WTC11 (cell line): ENCODE measurements at regions not wholly inside any gene's neighbourhood (a gene's known extent, or its start where the extent isn't known, plus 50 kb on each side); places are given as distances from the start of the nearest gene placed in this dataset.

ENCODE experiments used
- ELF4 ChIP-seq: sonication (generic); formaldehyde crosslinking; IDR thresholded peaks from 2 replicates; pipeline ENCODE4 v1.8.1; 2022; ENCODE audit warnings: low read depth, mild to moderate bottlenecking, moderate library complexity, missing genetic modification reagents
- FOXP1 ChIP-seq: sonication (generic); formaldehyde crosslinking; IDR thresholded peaks from 2 replicates; pipeline ENCODE4 v1.8.0; 2022; ENCODE audit warnings: missing genetic modification reagents, mild to moderate bottlenecking, moderate library complexity, borderline replicate concordance
- MXD4 ChIP-seq: fragments of 250-450 bp; sonication (Bioruptor Pico); IDR thresholded peaks from 2 replicates; pipeline ENCODE4 v1.8.0; 2021; ENCODE audit warnings: mild to moderate bottlenecking, moderate library complexity, borderline replicate concordance
- NFE2L1 ChIP-seq: sonication (generic); formaldehyde crosslinking; IDR thresholded peaks from 2 replicates; pipeline ENCODE4 v1.8.1; 2023; ENCODE audit warnings: missing genetic modification reagents
- NR3C1 ChIP-seq: sonication (generic); formaldehyde crosslinking; conservative IDR thresholded peaks from 2 replicates; pipeline ENCODE4 v1.8.1; 2023; ENCODE audit warnings: low read depth, mild to moderate bottlenecking, missing genetic modification reagents
- ZNF121 ChIP-seq: sonication (generic); formaldehyde crosslinking; IDR thresholded peaks from 2 replicates; pipeline ENCODE4 v1.8.0; 2023; ENCODE audit warnings: missing genetic modification reagents
- TF ChIP-seq, protein P1 (sequence below): sonication (generic); formaldehyde crosslinking; conservative IDR thresholded peaks from 2 replicates; pipeline ENCODE4 v1.8.1; 2022; ENCODE audit warnings: mild to moderate bottlenecking, missing genetic modification reagents
- TF ChIP-seq, protein P2 (sequence below): fragments of 200-600 bp; IDR thresholded peaks from 2 replicates; pipeline ENCODE4 v1.8.0; 2022; ENCODE audit warnings: antibody characterized with exemption
- TF ChIP-seq, protein P3 (sequence below): sonication (generic); formaldehyde crosslinking; IDR thresholded peaks from 2 replicates; pipeline ENCODE4 v1.8.0; 2022; ENCODE audit warnings: mild to moderate bottlenecking, missing genetic modification reagents
- TF ChIP-seq, protein P4 (sequence below): sonication (generic); formaldehyde crosslinking; IDR thresholded peaks from 2 replicates; pipeline ENCODE4 v1.8.0; 2023; ENCODE audit warnings: missing genetic modification reagents

DNA sequence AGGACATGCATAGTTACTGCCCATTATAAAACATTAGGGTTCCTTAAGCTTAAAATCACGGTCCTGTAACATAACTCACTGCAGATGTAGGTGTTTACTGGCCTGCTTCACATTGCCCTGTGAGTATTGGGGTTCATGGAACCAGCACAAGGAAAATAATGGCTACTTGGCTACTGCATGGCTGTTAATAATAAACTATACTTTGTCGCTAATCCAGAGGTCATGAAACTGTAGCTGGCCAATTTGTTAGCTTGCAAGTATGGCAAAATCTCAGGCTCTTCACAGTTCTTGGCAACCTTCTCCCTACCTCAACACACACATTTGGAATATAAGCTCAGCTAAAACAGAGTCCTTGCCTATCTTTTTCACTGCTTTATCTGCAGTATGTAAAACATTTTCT, 274.0 kb upstream of the NR5A2 start:
- TF ChIP-seq MXD4 (CRISPR knock-in tag) = no peak
- TF ChIP-seq ZNF121 (CRISPR knock-in tag) = no peak
- TF ChIP-seq, protein P1, sequence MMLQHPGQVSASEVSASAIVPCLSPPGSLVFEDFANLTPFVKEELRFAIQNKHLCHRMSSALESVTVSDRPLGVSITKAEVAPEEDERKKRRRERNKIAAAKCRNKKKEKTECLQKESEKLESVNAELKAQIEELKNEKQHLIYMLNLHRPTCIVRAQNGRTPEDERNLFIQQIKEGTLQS (CRISPR knock-in tag) = no peak
- TF ChIP-seq, protein P2, sequence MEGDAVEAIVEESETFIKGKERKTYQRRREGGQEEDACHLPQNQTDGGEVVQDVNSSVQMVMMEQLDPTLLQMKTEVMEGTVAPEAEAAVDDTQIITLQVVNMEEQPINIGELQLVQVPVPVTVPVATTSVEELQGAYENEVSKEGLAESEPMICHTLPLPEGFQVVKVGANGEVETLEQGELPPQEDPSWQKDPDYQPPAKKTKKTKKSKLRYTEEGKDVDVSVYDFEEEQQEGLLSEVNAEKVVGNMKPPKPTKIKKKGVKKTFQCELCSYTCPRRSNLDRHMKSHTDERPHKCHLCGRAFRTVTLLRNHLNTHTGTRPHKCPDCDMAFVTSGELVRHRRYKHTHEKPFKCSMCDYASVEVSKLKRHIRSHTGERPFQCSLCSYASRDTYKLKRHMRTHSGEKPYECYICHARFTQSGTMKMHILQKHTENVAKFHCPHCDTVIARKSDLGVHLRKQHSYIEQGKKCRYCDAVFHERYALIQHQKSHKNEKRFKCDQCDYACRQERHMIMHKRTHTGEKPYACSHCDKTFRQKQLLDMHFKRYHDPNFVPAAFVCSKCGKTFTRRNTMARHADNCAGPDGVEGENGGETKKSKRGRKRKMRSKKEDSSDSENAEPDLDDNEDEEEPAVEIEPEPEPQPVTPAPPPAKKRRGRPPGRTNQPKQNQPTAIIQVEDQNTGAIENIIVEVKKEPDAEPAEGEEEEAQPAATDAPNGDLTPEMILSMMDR = no peak
- TF ChIP-seq FOXP1 = no peak
- TF ChIP-seq, protein P3, sequence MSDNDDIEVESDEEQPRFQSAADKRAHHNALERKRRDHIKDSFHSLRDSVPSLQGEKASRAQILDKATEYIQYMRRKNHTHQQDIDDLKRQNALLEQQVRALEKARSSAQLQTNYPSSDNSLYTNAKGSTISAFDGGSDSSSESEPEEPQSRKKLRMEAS (CRISPR knock-in tag) = no peak
- TF ChIP-seq NFE2L1 (CRISPR knock-in tag) = no peak
- no peak for TF ChIP-seq ELF4 (CRISPR knock-in tag)
- TF ChIP-seq, protein P4, sequence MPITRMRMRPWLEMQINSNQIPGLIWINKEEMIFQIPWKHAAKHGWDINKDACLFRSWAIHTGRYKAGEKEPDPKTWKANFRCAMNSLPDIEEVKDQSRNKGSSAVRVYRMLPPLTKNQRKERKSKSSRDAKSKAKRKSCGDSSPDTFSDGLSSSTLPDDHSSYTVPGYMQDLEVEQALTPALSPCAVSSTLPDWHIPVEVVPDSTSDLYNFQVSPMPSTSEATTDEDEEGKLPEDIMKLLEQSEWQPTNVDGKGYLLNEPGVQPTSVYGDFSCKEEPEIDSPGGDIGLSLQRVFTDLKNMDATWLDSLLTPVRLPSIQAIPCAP (CRISPR knock-in tag) = no peak
- TF ChIP-seq NR3C1 = no peak
